OCI-LY1 (cell line): ENCODE measurements at regions not wholly inside any gene's neighbourhood (a gene's known extent, or its start where the extent isn't known, plus 50 kb on each side); places are given as distances from the start of the nearest gene placed in this dataset.

Source experiments
- H2AFZ ChIP-seq: fragments of 200-600 bp; sonication (generic), shearing (Covaris generic); 2 replicates; pipeline ENCODE4 v1.6.0; 2014; ENCODE audit warnings: antibody characterized with exemption, mild to moderate bottlenecking, low read length
- H3F3A ChIP-seq: fragments of 200-600 bp; sonication (generic), shearing (Covaris generic); 2 replicates; pipeline ENCODE4 v1.6.0; 2014; ENCODE audit warnings: mild to moderate bottlenecking, antibody characterized with exemption, low read length, moderate library complexity; ENCODE audit not compliant: insufficient read depth
- H3K27ac ChIP-seq: fragments of 200-600 bp; sonication (generic); 2 replicates; pipeline ENCODE4 v1.5.1; 2014; ENCODE audit warnings: low read length, mixed run types, mild to moderate bottlenecking, low read depth; ENCODE audit not compliant: poor library complexity, severe bottlenecking
- H3K27me3 ChIP-seq: fragments of 200-600 bp; sonication (generic); 2 replicates; pipeline ENCODE4 v1.6.0; 2014; ENCODE audit warnings: antibody characterized with exemption, mild to moderate bottlenecking, low read length, moderate library complexity; ENCODE audit not compliant: insufficient read depth
- H3K36me3 ChIP-seq: fragments of 200-600 bp; sonication (generic); 2 replicates; pipeline ENCODE4 v1.6.1; 2014; ENCODE audit warnings: mild to moderate bottlenecking, antibody characterized with exemption, low read length, moderate library complexity, mixed read lengths; ENCODE audit not compliant: insufficient read depth
- H3K4me1 ChIP-seq: fragments of 200-600 bp; sonication (generic); 2 replicates; pipeline ENCODE4 v1.5.1; 2014; ENCODE audit warnings: mild to moderate bottlenecking, low read length, moderate library complexity; ENCODE audit not compliant: insufficient read depth, severe bottlenecking
- H3K4me2 ChIP-seq: fragments of 200-600 bp; sonication (generic), shearing (Covaris generic); 2 replicates; pipeline ENCODE4 v1.6.1; 2014; ENCODE audit warnings: low read length
- H3K4me3 ChIP-seq: fragments of 200-600 bp; sonication (generic); 2 replicates; pipeline ENCODE4 v1.5.1; 2014; ENCODE audit warnings: low read length, low read depth, mild to moderate bottlenecking, mixed read lengths; ENCODE audit not compliant: poor library complexity, severe bottlenecking
- H3K79me2 ChIP-seq: fragments of 200-600 bp; shearing (Covaris generic); 2 replicates; pipeline ENCODE4 v1.6.1; 2016; ENCODE audit warnings: mixed run types, low read length, mixed read lengths; ENCODE audit not compliant: insufficient read depth
- H3K9ac ChIP-seq: fragments of 200-600 bp; sonication (generic), shearing (Covaris generic); 2 replicates; pipeline ENCODE4 v1.6.1; 2014; ENCODE audit warnings: mild to moderate bottlenecking, low read length, mixed read lengths
- H3K9me2 ChIP-seq: fragments of 200-600 bp; sonication (generic), shearing (Covaris generic); 2 replicates; pipeline ENCODE4 v1.6.1; 2014; ENCODE audit warnings: low read depth, mild to moderate bottlenecking, low read length, mixed read lengths
- H3K9me3 ChIP-seq: fragments of 200-600 bp; shearing (Covaris generic); 2 replicates; pipeline ENCODE4 v1.6.1; 2014; ENCODE audit warnings: low read length, mixed read lengths
- H4K20me1 ChIP-seq: fragments of 200-600 bp; sonication (generic), shearing (Covaris generic); 2 replicates; pipeline ENCODE4 v1.6.0; 2016; ENCODE audit warnings: mild to moderate bottlenecking, low read length; ENCODE audit not compliant: insufficient read depth
- CTCF ChIP-seq: fragments of 200-600 bp; sonication (generic), shearing (Covaris generic); IDR thresholded peaks from 2 replicates; pipeline ENCODE4 v1.5.1; 2017; ENCODE audit warnings: mild to moderate bottlenecking, antibody characterized with exemption, low read length, moderate library complexity, mixed read lengths
- EZH2 ChIP-seq: fragments of 200-600 bp; sonication (generic), shearing (Covaris generic); IDR thresholded peaks from 2 replicates; pipeline ENCODE4 v1.8.0; 2017; ENCODE audit warnings: borderline replicate concordance, mixed run types, mild to moderate bottlenecking, antibody characterized with exemption, low read length, moderate library complexity, mixed read lengths

GRCh38 chr14:30340495-30340894 is 218.5 kb upstream of the G2E3 start:
- H3K4me2 ChIP-seq = no peak overlapping the region
- H3K9me3 ChIP-seq = no peaks in the 10 kb centered on the region
- no peak overlapping the region for H3K27ac ChIP-seq
- H2AFZ ChIP-seq = no peak overlapping the region
- no peaks in the 10 kb centered on the region for H3K4me1 ChIP-seq
- H3K27me3 ChIP-seq = no peaks in the 10 kb centered on the region
- H3K79me2 ChIP-seq = no peaks in the 10 kb centered on the region
- no peaks in the 10 kb centered on the region for H3K36me3 ChIP-seq
- no peak overlapping the region for H3K9ac ChIP-seq
- no peaks in the 10 kb centered on the region for H3K9me2 ChIP-seq
- no peaks in the 10 kb centered on the region for H3F3A ChIP-seq
- no peak for TF ChIP-seq EZH2
- no peak for TF ChIP-seq CTCF
- H3K4me3 ChIP-seq = no peak overlapping the region
- no peaks in the 10 kb centered on the region for H4K20me1 ChIP-seq

GRCh38 chr14:30345511-30345910 is 213.4 kb upstream of the G2E3 start:
- TF ChIP-seq CTCF (no peak), EZH2 (no peak)
- no peaks in the 10 kb centered on the region for H3K79me2 ChIP-seq
- H3K36me3 ChIP-seq = no peaks in the 10 kb centered on the region
- H3K9me2 ChIP-seq = no peaks in the 10 kb centered on the region
- H3F3A ChIP-seq = no peaks in the 10 kb centered on the region
- H3K9me3 ChIP-seq = no peaks in the 10 kb centered on the region
- no peaks in the 10 kb centered on the region for H4K20me1 ChIP-seq
- no peak overlapping the region for H2AFZ ChIP-seq
- no peaks in the 10 kb centered on the region for H3K4me1 ChIP-seq
- H3K4me2 ChIP-seq = no peak overlapping the region
- H3K9ac ChIP-seq = no peak overlapping the region
- H3K4me3 ChIP-seq = no peak overlapping the region
- H3K27ac ChIP-seq = no peak overlapping the region
- H3K27me3 ChIP-seq = no peaks in the 10 kb centered on the region

GRCh38 chr14:30348445-30348844 is 210.5 kb upstream of the G2E3 start:
- Histone ChIP-seq H3K27ac (no peak overlapping the region), H3K4me2 (no peak overlapping the region), H3F3A (no peaks in the 10 kb centered on the region), H3K9ac (no peak overlapping the region), H3K4me3 (no peak overlapping the region), H3K36me3 (no peaks in the 10 kb centered on the region), H2AFZ (no peak overlapping the region), H3K9me3 (no peaks in the 10 kb centered on the region), H3K4me1 (no peaks in the 10 kb centered on the region), H4K20me1 (no peaks in the 10 kb centered on the region), H3K27me3 (no peaks in the 10 kb centered on the region), H3K9me2 (no peaks in the 10 kb centered on the region), H3K79me2 (no peaks in the 10 kb centered on the region)
- TF ChIP-seq CTCF = no peak
- TF ChIP-seq EZH2 = no peak
